Naive thymus-derived CD4-positive, alpha-beta T cell (primary cell): ENCODE measurements at regions not wholly inside any gene's neighbourhood (a gene's known extent, or its start where the extent isn't known, plus 50 kb on each side); places are given as distances from the start of the nearest gene placed in this dataset.
A peak's percentile ranks its signal among the peaks of the same experiment; 100 is the strongest.

ENCODE experiments used
- ATAC-seq: fragments of 150-1000 bp; cut with Tn5 transposase; 2 replicates; pipeline ENCODE4 v1.10.0; 2021; ENCODE audit warnings: mild to moderate bottlenecking, moderate library complexity
- CTCF ChIA-PET: fragments of 350-600 bp; sonication (Branson Sonifier 250); formaldehyde crosslinking; loops from one replicate; lab custom pipeline; 2021; ENCODE audit warnings: antibody characterized with exemption; lab: Charles Lee
- POLR2A ChIA-PET: fragments of 350-600 bp; sonication (Branson Sonifier 250); formaldehyde crosslinking; loops from one replicate; lab custom pipeline; 2021; ENCODE audit warnings: antibody characterized with exemption, inconsistent platforms; lab: Charles Lee
- DNase-seq, 9 donors: peaks; one replicate each; pipeline versions ENCODE4 v3.0.0 to v3.0.0-alpha.2; 2020 to 2022; ENCODE audit warnings: mixed read lengths in 1 of 9
- H3K27ac ChIP-seq: one replicate; pipeline ENCODE4 v1.7.0; 2013; ENCODE audit warnings: mild to moderate bottlenecking, low read depth, low read length, moderate library complexity
- H3K27me3 ChIP-seq, 2 donors: one replicate each; pipeline ENCODE4 v1.7.0; 2013; ENCODE audit warnings: low read length in 2 of 2, mild to moderate bottlenecking in 2 of 2, moderate library complexity in 2 of 2; ENCODE audit not compliant: control insufficient read depth in 2 of 2, insufficient read depth in 2 of 2
- H3K36me3 ChIP-seq, 3 experiments: 1 replicate in 2 of 3; 2 replicates in 1 of 3; pipeline ENCODE4 v1.7.0; 2013; ENCODE audit warnings: low read length in 3 of 3, mild to moderate bottlenecking in 3 of 3, moderate library complexity in 1 of 3; ENCODE audit not compliant: insufficient read depth in 3 of 3, control insufficient read depth in 2 of 3
- H3K4me1 ChIP-seq, 2 donors: one replicate each; pipeline ENCODE4 v1.7.0; 2013; ENCODE audit warnings: low read length in 2 of 2, mild to moderate bottlenecking in 2 of 2, moderate library complexity in 1 of 2; ENCODE audit not compliant: control insufficient read depth in 2 of 2, insufficient read depth in 2 of 2
- H3K4me3 ChIP-seq: 2 replicates; pipeline ENCODE4 v1.7.0; 2013; ENCODE audit warnings: mild to moderate bottlenecking, low read length
- H3K9me3 ChIP-seq, 3 experiments: 1 replicate in 2 of 3; 2 replicates in 1 of 3; pipeline ENCODE4 v1.7.0; 2013; ENCODE audit warnings: low read length in 3 of 3; ENCODE audit not compliant: control insufficient read depth in 2 of 3
- H3K27ac Mint-ChIP-seq, 9 donors: one replicate each; pipeline ENCODE4 v1.8.0; 2020 to 2022; ENCODE audit warnings: mixed read lengths in 9 of 9, mild to moderate bottlenecking in 8 of 9, moderate library complexity in 5 of 9, inconsistent platforms in 2 of 9
- H3K27me3 Mint-ChIP-seq, 5 donors: one replicate each; pipeline ENCODE4 v1.8.0; 2021 to 2022; ENCODE audit warnings: mixed read lengths in 5 of 5, mild to moderate bottlenecking in 1 of 5
- H3K36me3 Mint-ChIP-seq, 5 donors: one replicate each; pipeline ENCODE4 v1.8.0; 2020 to 2022; ENCODE audit warnings: mixed read lengths in 5 of 5, mild to moderate bottlenecking in 3 of 5, inconsistent platforms in 1 of 5
- H3K4me1 Mint-ChIP-seq, 7 donors: one replicate each; pipeline ENCODE4 v1.8.0; 2020 to 2022; ENCODE audit warnings: mixed read lengths in 7 of 7, mild to moderate bottlenecking in 3 of 7, inconsistent platforms in 1 of 7
- H3K4me3 Mint-ChIP-seq, 10 donors: one replicate each; pipeline ENCODE4 v1.8.0; 2020 to 2022; ENCODE audit warnings: mild to moderate bottlenecking in 10 of 10, mixed read lengths in 10 of 10, moderate library complexity in 6 of 10, inconsistent platforms in 2 of 10
- H3K9me3 Mint-ChIP-seq, 11 donors: one replicate each; pipeline ENCODE4 v1.8.0; 2020 to 2022; ENCODE audit warnings: mixed read lengths in 11 of 11, mild to moderate bottlenecking in 4 of 11, inconsistent platforms in 1 of 11, moderate library complexity in 1 of 11
- intact Hi-C, 2 donors: fragments of 100-400 bp; cut with micrococcal nuclease; formaldehyde crosslinking; loops; one replicate each; pipeline ENCODE4 v1.15.1; 2023

DNA sequence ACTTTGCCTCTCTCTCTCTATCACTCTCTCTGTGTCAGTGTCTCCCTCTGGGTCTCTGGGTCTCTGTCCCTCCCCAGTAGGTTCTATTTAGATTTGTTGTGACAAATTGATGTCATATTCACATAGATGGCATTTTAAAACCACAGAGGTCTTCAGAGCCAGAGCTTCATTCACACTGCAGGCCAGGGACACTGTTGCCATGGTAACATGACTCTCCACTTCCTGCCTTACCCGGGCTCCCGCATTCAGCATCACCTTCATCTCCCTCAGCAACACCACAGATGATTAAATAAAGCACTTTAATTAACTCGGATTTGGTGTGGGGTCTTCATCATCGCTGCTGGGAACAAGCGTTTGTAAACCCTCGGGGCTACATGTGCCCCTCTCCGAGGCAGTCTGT lies 132.6 kb downstream of the ETS2 start:
- no peak overlapping the region for H3K27ac ChIP-seq
- POLR2A ChIA-PET = no interaction called here
- H3K36me3 ChIP-seq = no peaks in the 10 kb centered on the region
- no peaks in the 10 kb centered on the region for H3K9me3 ChIP-seq
- intact Hi-C loops = loop anchor here in 1 of 2 donors (1.0 kb wide), 1 partner anchor 46 kb away; no protein-coding TSS in a partner anchor
- H3K27me3 ChIP-seq = no peaks in the 10 kb centered on the region
- H3K4me3 ChIP-seq = no peak overlapping the region
- peak overlapping the region in 1 of 9 donors; percentile 87 for H3K27ac Mint-ChIP-seq
- CTCF ChIA-PET = no interaction called here
- ATAC-seq = peak; percentile 65
- peak overlapping the region in 1 of 10 donors; percentile 37 for H3K4me3 Mint-ChIP-seq
- peak in 6 of 9 donors; percentile 3 to 42 (median 16) for DNase-seq
- H3K27me3 Mint-ChIP-seq = peaks cover 0 to 5% (median 0%) of the 10 kb centered on the region in 5 donors
- peaks cover 0 to 1% (median 0%) of the 10 kb centered on the region in 5 donors for H3K36me3 Mint-ChIP-seq
- no peaks in the 10 kb centered on the region for H3K4me1 ChIP-seq
- peaks cover 0 to 22% (median 8%) of the 10 kb centered on the region in 7 donors for H3K4me1 Mint-ChIP-seq
- H3K9me3 Mint-ChIP-seq = peaks cover 0 to 4% (median 0%) of the 10 kb centered on the region in 11 donors

GRCh38 chr21:38937844-38938243 lies 132.1 kb downstream of the ETS2 start:
- H3K9me3 ChIP-seq = no peaks in the 10 kb centered on the region
- ChIA-PET CTCF (no interaction called here), POLR2A (no interaction called here)
- no peaks in the 10 kb centered on the region for H3K36me3 ChIP-seq
- intact Hi-C loops = loop anchor here in 1 of 2 donors (1.0 kb wide), 1 partner anchor 46 kb away; no protein-coding TSS in a partner anchor
- ATAC-seq (no peak), DNase-seq (no peak)
- H3K4me1 ChIP-seq = no peaks in the 10 kb centered on the region
- H3K27ac ChIP-seq = no peak overlapping the region
- H3K9me3 Mint-ChIP-seq = peaks cover 0 to 4% (median 0%) of the 10 kb centered on the region in 11 donors
- H3K4me3 ChIP-seq = no peak overlapping the region
- H3K36me3 Mint-ChIP-seq = peaks cover 0 to 1% (median 0%) of the 10 kb centered on the region in 5 donors
- H3K27me3 Mint-ChIP-seq = peaks cover 0 to 5% (median 0%) of the 10 kb centered on the region in 5 donors
- peak overlapping the region in 1 of 10 donors; percentile 37 for H3K4me3 Mint-ChIP-seq
- no peaks in the 10 kb centered on the region for H3K27me3 ChIP-seq
- peaks cover 0 to 22% (median 8%) of the 10 kb centered on the region in 7 donors for H3K4me1 Mint-ChIP-seq
- peak overlapping the region in 1 of 9 donors; percentile 87 for H3K27ac Mint-ChIP-seq

GRCh38 chr21:38937286-38937790 lies 131.6 kb downstream of the ETS2 start:
- Histone ChIP-seq H3K9me3 (no peaks in the 10 kb centered on the region), H3K27me3 (no peaks in the 10 kb centered on the region), H3K4me3 (no peak overlapping the region), H3K36me3 (no peaks in the 10 kb centered on the region), H3K4me1 (no peaks in the 10 kb centered on the region), H3K27ac (no peak overlapping the region)
- ChIA-PET POLR2A (no interaction called here), CTCF (no interaction called here)
- peaks cover 0 to 4% (median 0%) of the 10 kb centered on the region in 11 donors for H3K9me3 Mint-ChIP-seq
- H3K27ac Mint-ChIP-seq = peak overlapping the region in 1 of 9 donors; percentile 87
- DNase-seq = no peak
- H3K4me1 Mint-ChIP-seq = peaks cover 0 to 22% (median 8%) of the 10 kb centered on the region in 7 donors
- intact Hi-C loops = no loop called here
- H3K36me3 Mint-ChIP-seq = peaks cover 0 to 1% (median 0%) of the 10 kb centered on the region in 5 donors
- H3K27me3 Mint-ChIP-seq = peaks cover 0 to 5% (median 0%) of the 10 kb centered on the region in 5 donors
- no peak for ATAC-seq
- H3K4me3 Mint-ChIP-seq = peak overlapping the region in 1 of 10 donors; percentile 0

DNA sequence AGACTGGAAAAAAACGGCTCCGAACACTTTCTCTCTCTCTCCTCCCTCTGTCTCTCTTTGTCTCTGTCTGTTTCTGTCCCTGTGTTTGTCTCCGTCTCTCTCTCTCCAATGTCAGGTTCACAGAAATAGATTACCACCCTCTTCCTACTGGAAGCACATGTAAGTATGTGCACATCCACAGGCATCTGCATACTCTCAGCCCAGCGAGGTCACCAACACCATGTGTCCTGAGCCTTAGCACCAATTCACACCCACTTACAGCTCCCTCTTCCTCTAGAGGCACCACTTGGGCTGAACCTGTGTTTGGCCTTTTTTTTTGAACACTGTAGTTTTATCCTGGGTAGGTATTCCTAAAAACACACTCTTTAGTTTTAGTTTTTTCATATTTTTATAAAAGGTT lies 130.5 kb downstream of the ETS2 start:
- no peaks in the 10 kb centered on the region for H3K4me1 ChIP-seq
- ChIA-PET POLR2A (no interaction called here), CTCF (no interaction called here)
- DNase-seq (no peak), ATAC-seq (no peak)
- H3K9me3 Mint-ChIP-seq = peaks cover 0 to 2% (median 0%) of the 10 kb centered on the region in 11 donors
- H3K4me3 Mint-ChIP-seq = no peak overlapping the region
- no peaks in the 10 kb centered on the region for H3K36me3 Mint-ChIP-seq
- H3K27ac Mint-ChIP-seq = no peak overlapping the region
- no peak overlapping the region for H3K4me3 ChIP-seq
- no peak overlapping the region for H3K27ac ChIP-seq
- intact Hi-C loops = no loop called here
- H3K36me3 ChIP-seq = no peaks in the 10 kb centered on the region
- H3K27me3 Mint-ChIP-seq = peaks cover 0 to 5% (median 0%) of the 10 kb centered on the region in 5 donors
- H3K4me1 Mint-ChIP-seq = peaks cover 0 to 22% (median 8%) of the 10 kb centered on the region in 7 donors
- no peaks in the 10 kb centered on the region for H3K27me3 ChIP-seq
- no peaks in the 10 kb centered on the region for H3K9me3 ChIP-seq

- DNase-seq = no peak
- no peak overlapping the region for H3K27ac Mint-ChIP-seq
- Histone ChIP-seq H3K4me3 (no peak overlapping the region), H3K27me3 (no peaks in the 10 kb centered on the region), H3K27ac (no peak overlapping the region), H3K9me3 (no peaks in the 10 kb centered on the region), H3K36me3 (no peaks in the 10 kb centered on the region), H3K4me1 (no peaks in the 10 kb centered on the region)
- H3K36me3 Mint-ChIP-seq = no peaks in the 10 kb centered on the region
- peaks cover 0 to 7% (median 2%) of the 10 kb centered on the region in 11 donors for H3K9me3 Mint-ChIP-seq
- no peak overlapping the region for H3K4me3 Mint-ChIP-seq
- H3K4me1 Mint-ChIP-seq = peaks cover 0 to 16% (median 8%) of the 10 kb centered on the region in 7 donors
- peaks cover 0 to 5% (median 0%) of the 10 kb centered on the region in 5 donors for H3K27me3 Mint-ChIP-seq
- CTCF ChIA-PET = no interaction called here
- intact Hi-C loops = no loop called here
- POLR2A ChIA-PET = no interaction called here
- ATAC-seq = no peak
These were observed 128.0 kb downstream of the ETS2 start for GRCh38 chr21:38933731-38934130.

- Mint-ChIP-seq H3K4me1 (peaks cover 0 to 9% (median 0%) of the 10 kb centered on the region in 7 donors), H3K36me3 (peaks cover 0 to 3% (median 0%) of the 10 kb centered on the region in 5 donors), H3K27me3 (peaks cover 0 to 9% (median 4%) of the 10 kb centered on the region in 5 donors), H3K27ac (no peak overlapping the region), H3K4me3 (no peak overlapping the region), H3K9me3 (peaks cover 0 to 7% (median 2%) of the 10 kb centered on the region in 11 donors)
- no peaks in the 10 kb centered on the region for H3K9me3 ChIP-seq
- intact Hi-C loops = no loop called here
- no peak overlapping the region for H3K27ac ChIP-seq
- no peaks in the 10 kb centered on the region for H3K4me1 ChIP-seq
- DNase-seq = no peak
- no peaks in the 10 kb centered on the region for H3K36me3 ChIP-seq
- no peak for ATAC-seq
- CTCF ChIA-PET = no interaction called here
- POLR2A ChIA-PET = no interaction called here
- no peak overlapping the region for H3K4me3 ChIP-seq
- no peaks in the 10 kb centered on the region for H3K27me3 ChIP-seq
These were observed 125.6 kb downstream of the ETS2 start for GRCh38 chr21:38931291-38931690.

DNA sequence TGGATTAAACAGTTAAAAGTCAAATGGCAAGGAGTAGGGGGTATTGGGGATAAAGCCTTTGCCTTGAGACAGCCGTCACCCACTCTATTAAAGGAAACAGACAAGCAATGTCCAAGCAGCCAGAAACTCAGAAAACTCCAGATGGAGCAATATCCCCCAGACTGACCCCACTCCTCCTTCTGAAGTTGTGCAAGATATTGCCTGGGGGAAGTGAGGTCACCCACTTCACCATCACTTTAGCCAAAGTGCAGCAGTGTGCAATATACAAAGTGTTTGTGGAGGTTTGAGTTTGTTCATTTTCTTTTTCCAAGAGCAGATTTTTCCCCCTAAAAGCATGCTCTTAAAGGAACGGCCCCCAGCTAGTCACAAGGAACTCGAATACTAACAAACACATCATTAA lies 125.1 kb downstream of the ETS2 start:
- H3K4me1 Mint-ChIP-seq = peaks cover 0 to 12% (median 0%) of the 10 kb centered on the region in 7 donors
- no peaks in the 10 kb centered on the region for H3K9me3 ChIP-seq
- POLR2A ChIA-PET = no interaction called here
- H3K27me3 Mint-ChIP-seq = peaks cover 0 to 9% (median 8%) of the 10 kb centered on the region in 5 donors
- ATAC-seq (peak; percentile 70), DNase-seq (no peak)
- H3K36me3 Mint-ChIP-seq = peaks cover 0 to 3% (median 0%) of the 10 kb centered on the region in 5 donors
- no peaks in the 10 kb centered on the region for H3K4me1 ChIP-seq
- H3K9me3 Mint-ChIP-seq = peaks cover 0 to 7% (median 2%) of the 10 kb centered on the region in 11 donors
- H3K36me3 ChIP-seq = no peaks in the 10 kb centered on the region
- no peak overlapping the region for H3K27ac ChIP-seq
- no peak overlapping the region for H3K27ac Mint-ChIP-seq
- no peak overlapping the region for H3K4me3 ChIP-seq
- H3K4me3 Mint-ChIP-seq = no peak overlapping the region
- CTCF ChIA-PET = no interaction called here
- intact Hi-C loops = no loop called here
- no peaks in the 10 kb centered on the region for H3K27me3 ChIP-seq
